IPS-18c (cell line): ENCODE measurements at regions not wholly inside any gene's neighbourhood (a gene's known extent, or its start where the extent isn't known, plus 50 kb on each side); places are given as distances from the start of the nearest gene placed in this dataset.

Source experiments
- H3K4me3 ChIP-seq: 2 replicates; pipeline ENCODE4 v1.7.0; 2013; ENCODE audit warnings: low read depth, mild to moderate bottlenecking, low read length, moderate library complexity; ENCODE audit not compliant: insufficient read depth
- H3K9me3 ChIP-seq: one replicate; pipeline ENCODE4 v1.6.1; 2013; ENCODE audit warnings: mild to moderate bottlenecking, low read length, moderate library complexity; ENCODE audit not compliant: control insufficient read depth, insufficient read depth

DNA sequence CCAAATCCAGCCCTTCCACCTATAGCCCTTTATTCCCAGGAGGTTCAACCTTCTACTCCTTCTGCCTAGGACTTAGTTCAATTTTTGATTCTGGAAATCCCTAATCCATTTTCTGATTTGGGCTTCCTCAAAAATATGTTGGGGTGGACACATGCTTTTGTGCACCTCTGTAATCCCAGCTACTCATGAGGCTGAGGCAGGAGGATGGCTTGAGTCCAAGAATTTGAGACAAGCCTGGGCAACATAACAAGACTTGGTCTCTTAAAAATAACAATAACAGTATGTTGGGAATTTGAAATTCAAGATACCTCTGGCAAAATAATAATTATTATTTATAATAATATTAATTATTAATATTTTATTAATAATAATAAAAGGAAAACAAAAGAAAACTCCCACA, 188.7 kb upstream of the TLE4 start:
- no peak overlapping the region for H3K4me3 ChIP-seq
- H3K9me3 ChIP-seq, result peaks cover 2% of the 10 kb centered on the region

DNA sequence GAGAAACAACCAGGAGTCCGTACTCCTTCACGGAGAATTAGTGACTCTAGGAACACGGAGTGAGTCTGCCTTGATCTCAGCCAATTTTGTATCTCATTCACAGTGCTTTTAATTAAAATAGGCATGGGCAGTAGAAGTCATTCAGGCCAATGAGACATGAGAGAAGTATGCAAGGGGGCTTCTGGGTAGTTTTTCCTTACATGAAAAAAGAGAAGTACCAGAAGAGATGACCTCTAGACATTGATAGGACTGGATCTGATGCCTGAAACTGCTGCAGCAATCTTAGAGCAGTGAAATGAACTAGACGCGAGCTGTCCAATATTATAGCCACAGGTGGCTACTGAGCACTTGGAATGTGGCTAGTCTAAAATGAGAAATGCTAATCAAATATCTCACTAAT, 187.7 kb upstream of the TLE4 start:
- Histone ChIP-seq H3K9me3 (peaks cover 2% of the 10 kb centered on the region), H3K4me3 (no peak overlapping the region)

GRCh38 chr9:79384501-79384900, 187.3 kb upstream of the TLE4 start:
- Histone ChIP-seq H3K9me3 (peaks cover 2% of the 10 kb centered on the region), H3K4me3 (no peak overlapping the region)

DNA sequence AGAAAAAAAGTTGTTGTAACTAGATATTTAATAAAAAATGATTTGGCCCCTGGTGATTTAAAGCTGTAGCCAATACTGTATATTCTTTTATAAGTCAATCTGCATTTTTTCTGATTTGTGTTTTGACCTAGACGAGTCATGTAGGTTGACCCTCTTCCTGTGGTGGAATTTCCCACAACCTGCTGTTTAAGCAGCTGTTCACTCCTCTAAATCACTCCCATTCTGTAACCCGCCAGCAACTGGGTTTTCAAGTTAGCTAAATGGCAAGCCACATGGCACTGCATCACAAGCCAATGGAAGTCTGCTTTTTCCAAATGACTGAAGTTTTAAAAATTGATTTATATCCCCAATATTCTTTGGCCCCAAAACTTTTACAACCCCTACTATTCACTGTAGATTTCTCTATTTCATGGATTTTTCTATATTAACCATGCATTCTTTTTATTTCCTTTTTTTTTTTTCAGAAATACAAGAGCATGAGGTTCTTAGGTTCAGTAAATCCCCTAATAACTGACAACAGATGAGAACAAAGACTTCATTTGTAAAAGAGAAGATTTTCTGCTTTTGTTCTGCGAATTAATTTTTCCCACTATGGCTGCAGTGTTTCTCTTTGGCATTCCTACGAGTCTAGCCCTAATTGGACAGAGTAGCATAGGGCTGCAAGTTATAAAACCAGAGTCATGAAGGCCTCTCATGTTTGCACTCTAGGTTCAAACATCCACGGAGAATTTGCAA, 184.5 kb upstream of the TLE4 start:
- H3K4me3 ChIP-seq, result no peak overlapping the region
- no peaks in the 10 kb centered on the region for H3K9me3 ChIP-seq

DNA sequence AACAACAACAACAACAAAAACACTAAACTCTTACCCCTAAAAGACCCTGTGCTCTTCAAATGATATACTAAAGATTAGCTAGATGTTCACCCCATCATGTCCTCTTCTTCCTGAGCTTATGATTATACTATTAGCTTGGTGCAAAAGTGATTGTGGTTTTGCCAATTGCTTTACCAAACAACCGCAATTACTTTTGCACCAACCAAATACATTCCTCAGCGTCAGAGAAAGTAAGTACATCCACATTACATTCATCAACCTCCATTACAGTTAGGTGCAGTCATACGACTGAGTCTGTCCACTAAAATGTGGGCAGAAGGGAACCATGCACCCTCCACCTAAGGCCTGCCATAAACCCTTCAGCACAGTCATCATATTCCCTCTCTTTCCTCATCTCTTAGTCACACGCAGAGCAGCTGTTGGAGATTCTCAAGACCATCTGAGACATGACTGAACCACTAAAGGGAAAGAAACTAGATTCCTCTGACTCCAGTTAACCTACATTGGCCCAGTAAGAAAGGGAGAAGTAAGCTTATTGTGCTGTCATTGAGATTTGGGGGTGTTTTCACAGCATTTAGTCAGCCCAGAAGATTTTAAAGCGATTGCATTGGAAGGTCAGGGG, 181.6 kb upstream of the TLE4 start:
- Histone ChIP-seq H3K9me3 (no peaks in the 10 kb centered on the region), H3K4me3 (no peak overlapping the region)

DNA sequence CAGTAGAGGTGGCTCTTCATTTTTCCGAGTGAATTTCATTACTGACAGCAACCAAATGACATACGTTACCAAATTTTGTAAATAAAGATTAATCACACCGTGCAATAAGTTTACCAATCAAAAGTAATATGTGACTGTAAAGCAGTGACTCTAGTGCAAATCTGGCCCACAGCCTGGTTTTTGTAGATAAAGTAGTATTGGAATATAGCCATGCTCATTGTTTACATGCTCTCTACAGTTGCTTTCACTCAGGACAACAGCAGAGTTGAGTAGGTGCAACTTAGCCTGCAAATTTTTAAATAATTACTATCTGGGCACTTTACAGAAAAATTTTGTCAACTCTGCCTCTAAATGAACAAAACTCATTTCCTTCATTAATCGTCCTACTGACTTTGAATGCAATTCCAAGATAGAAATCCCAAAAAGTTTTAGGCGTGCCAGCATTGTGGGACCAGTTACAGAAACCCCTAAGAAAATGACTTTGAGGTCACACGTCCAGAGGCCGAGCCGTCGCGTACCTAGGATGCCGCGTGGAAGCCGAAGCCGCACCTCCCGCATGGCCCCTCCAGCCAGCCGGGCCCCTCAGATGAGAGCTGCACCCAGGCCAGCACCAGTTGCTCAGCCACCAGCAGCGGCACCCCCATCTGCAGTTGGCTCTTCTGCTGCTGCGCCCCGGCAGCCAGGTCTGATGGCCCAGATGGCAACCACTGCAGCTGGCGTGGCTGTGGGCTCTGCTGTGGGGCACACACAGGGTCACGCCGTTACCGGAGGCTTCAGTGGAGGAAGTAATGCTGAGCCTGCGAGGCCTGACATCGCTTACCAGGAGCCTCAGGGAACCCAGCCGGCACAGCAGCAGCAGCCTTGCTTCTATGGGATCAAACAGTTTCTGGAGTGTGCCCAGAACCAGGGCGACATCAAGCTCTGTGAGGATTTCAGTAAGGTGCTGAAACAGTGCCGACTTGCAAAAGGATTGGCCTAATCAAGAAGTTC, 180.7 kb upstream of the TLE4 start:
- no peaks in the 10 kb centered on the region for H3K9me3 ChIP-seq
- H3K4me3 ChIP-seq, result no peak overlapping the region

GRCh38 chr9:79395228-79395627, 176.5 kb upstream of the TLE4 start:
- Histone ChIP-seq H3K4me3 (no peak overlapping the region), H3K9me3 (no peaks in the 10 kb centered on the region)

GRCh38 chr9:79395755-79396154, 176.0 kb upstream of the TLE4 start:
- Histone ChIP-seq H3K9me3 (no peaks in the 10 kb centered on the region), H3K4me3 (no peak overlapping the region)

DNA sequence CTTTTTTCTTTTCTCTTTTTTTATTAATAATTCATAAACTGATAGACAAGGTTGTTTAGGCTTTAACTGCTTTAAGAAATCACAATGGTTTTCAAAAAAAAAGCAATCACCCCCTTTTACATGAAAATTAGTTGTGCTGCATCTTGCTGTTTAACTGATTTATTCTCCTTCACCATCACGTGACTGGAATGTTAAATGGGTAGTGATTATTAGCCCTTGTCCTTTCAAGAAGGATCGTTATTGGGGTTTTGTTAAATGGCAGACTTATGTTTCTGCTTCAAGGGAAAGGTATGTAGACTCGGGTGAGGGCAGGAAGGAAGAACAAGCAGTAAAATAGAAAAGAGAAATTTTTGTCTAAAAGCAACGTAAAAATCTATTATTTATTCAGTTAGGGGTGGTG, 175.6 kb upstream of the TLE4 start:
- no peak overlapping the region for H3K4me3 ChIP-seq
- H3K9me3 ChIP-seq, result no peaks in the 10 kb centered on the region

GRCh38 chr9:79403495-79403894, 168.3 kb upstream of the TLE4 start:
- Histone ChIP-seq H3K9me3 (no peaks in the 10 kb centered on the region), H3K4me3 (no peak overlapping the region)

- H3K4me3 ChIP-seq, result no peak overlapping the region
- H3K9me3 ChIP-seq, result no peaks in the 10 kb centered on the region
Measured at GRCh38 chr9:79408200-79408599, 163.6 kb upstream of the TLE4 start.

DNA sequence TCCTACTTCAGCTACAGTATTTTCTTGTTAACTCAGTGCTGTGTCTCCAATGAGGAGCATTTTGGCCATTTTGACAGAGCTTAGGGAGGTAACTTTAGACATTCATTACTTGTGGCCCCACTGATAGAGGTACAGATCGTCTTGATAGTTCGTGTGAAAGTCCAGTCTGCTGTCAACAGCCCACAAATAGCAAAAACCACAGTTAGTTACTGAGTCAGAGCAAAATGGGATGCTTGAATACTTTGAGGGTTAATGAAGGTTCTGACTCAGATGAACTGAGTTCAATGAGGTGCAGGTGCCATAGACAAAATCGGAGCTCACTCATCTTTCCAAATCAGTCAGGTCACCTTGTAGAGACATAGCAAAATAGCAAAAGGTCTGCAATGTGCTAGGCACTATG, 163.1 kb upstream of the TLE4 start:
- H3K9me3 ChIP-seq, result no peaks in the 10 kb centered on the region
- no peak overlapping the region for H3K4me3 ChIP-seq

DNA sequence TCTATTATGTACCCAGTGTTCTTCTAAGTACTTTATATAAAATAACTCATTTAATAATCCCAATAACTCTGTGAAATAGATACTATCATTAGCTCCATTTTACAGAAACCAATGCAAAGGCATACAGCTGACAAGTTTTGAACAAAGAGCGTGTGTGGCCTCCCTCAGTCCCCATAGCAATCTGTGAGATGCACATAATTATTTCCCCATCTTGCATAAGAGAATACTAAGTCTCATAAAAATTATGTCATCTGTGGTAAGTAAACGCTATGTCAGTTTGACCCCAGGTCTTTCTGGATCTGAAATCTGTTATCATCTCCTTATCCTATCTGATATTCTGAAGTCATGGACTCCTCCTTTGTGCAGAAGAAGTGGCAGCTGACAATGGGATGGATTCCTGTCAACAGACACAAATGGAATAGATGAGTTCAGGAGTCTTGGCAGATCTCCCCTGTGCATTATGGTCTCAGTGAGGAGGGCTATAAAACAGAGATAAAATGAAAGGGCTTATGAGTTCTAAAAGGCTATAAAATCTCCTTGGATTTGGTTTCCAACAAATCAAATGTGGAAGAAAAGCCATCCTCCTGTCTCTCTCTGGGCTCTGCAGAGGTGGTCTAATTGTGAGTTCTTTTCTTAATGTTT, 162.5 kb upstream of the TLE4 start:
- H3K4me3 ChIP-seq, result no peak overlapping the region

GRCh38 chr9:79425840-79426239, 145.9 kb upstream of the TLE4 start:
- Histone ChIP-seq H3K9me3 (no peaks in the 10 kb centered on the region), H3K4me3 (no peak overlapping the region)

More for the DNA sequence above, 162.5 kb upstream of the TLE4 start:
- no peaks in the 10 kb centered on the region for H3K9me3 ChIP-seq

GRCh38 chr9:79428422-79428821, 143.3 kb upstream of the TLE4 start:
- Histone ChIP-seq H3K4me3 (no peak overlapping the region), H3K9me3 (no peaks in the 10 kb centered on the region)

GRCh38 chr9:79430619-79431018, 141.1 kb upstream of the TLE4 start:
- H3K4me3 ChIP-seq, result no peak overlapping the region
- no peaks in the 10 kb centered on the region for H3K9me3 ChIP-seq

DNA sequence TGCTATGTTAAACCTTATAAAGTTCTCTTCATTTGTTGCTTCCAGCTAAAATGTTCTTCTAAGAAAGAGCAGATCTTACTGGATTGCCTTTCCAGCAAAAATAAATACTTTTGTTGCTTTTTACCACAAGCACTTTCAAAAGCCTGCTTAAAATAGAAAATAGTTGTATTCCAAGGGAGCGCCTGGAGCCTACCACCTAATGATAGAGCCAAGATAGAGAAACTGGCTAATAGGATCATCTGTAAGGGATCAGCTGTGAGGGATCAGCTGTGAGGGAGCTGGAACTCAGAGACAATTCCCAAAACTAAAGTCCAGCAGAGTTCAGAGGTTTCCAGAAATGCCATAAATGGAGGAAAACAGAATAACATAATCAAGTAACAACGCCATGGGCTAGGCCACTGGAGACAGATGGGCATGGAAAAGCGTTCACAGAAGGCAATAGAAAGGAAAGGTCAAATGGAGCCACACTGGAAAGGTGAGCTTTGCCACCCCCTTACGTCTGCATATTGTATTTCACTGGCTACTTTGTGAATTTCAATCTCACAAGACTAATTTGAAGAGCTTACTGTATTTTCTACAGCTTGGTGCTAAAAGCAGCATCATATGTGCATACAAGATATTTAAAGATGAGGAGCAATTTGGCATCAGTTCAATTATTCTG, 140.6 kb upstream of the TLE4 start:
- no peaks in the 10 kb centered on the region for H3K9me3 ChIP-seq
- no peak overlapping the region for H3K4me3 ChIP-seq
